HG03432 (cell line): ENCODE measurements at regions not wholly inside any gene's neighbourhood (a gene's known extent, or its start where the extent isn't known, plus 50 kb on each side); places are given as distances from the start of the nearest gene placed in this dataset.

Source experiments
- ATAC-seq: cut with Tn5 transposase; IDR thresholded peaks from one replicate; pipeline ENCODE4 v1.9.1; 2021; ENCODE audit warnings: mild to moderate bottlenecking, moderate library complexity; ENCODE audit not compliant: unreplicated experiment

- ATAC-seq, result no peak
Observed at GRCh38 chr5:115413651-115414050, 117.2 kb upstream of the CCDC112 start.

GRCh38 chr5:115409094-115409493 lies 112.6 kb upstream of the CCDC112 start:
- no peak for ATAC-seq

DNA sequence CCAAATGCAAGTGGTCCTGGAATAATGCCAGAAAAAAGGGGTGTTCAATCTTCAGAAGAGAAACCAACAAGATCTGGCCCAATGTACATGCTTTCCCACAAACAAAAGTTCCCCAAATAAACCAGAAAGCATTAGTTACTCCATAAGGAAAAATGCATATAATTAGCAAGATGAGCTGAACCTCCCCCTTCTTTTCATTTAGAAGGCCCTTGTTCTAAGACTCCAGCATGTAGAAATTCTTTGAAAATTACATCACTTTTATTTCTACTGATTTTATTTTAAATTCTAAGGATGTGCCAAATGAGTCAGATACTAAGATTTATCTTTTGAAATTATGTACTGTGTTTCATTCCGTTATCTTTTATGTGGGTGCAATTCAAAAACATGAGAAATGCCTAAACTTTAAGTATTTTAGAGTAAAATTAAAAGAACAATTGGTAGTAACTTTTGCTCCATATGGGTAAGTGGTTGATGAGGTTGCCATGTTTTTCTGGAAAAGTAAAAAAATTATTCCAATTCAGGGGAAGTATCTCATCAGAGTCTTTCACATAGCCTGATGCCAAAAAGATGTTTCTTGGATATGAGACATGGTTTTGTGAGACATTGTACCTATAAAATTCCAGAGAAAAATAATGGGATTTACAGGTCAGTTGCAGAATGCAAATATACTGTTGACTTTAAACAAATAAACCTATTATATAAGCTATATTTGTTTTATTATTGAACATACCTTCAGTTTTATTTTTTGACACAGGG lies 106.5 kb upstream of the CCDC112 start:
- ATAC-seq, result no peak

GRCh38 chr5:115402092-115402491 lies 105.6 kb upstream of the CCDC112 start:
- no peak for ATAC-seq

DNA sequence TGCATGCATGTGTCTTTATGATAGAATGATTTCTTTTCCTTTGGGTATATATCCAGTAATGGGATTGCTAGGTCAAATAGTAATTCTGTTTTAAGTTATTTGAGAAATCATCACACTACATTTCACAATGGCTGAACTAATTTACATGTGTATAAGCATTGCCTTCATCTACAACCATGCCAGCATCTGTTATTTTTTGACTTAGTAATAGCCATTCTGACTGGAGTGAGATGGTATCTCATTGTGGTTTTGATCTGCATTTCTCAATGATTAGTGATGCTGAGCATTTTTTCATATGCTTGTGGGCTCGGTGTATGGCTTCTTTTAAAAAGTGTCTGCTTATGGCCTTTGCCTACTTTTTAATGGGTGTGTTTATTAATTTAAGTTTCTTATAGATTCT lies 102.3 kb upstream of the CCDC112 start:
- no peak for ATAC-seq

GRCh38 chr5:115396688-115397087 lies 100.2 kb upstream of the CCDC112 start:
- no peak for ATAC-seq

DNA sequence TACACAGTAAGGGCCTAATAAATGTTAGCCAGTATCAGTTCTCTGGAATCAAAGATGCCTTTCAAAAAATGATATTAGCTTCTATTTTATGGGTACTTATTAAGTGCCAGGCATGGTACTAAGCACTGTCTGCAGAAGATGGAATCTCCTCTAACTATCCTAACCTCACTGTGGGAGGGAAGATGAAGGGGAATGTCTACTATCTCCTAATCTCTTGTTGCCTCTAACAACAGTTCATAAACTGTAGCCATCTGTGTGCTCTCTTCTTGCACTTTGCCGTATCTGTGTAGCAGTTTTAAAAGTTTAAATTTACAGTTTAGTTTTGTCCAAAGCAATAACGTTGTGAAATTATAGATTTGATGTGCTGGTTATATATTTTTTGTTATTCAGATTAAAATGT lies 99.6 kb upstream of the CCDC112 start:
- no peak for ATAC-seq

- no peak for ATAC-seq
Observed at GRCh38 chr5:115394531-115394930, 98.1 kb upstream of the CCDC112 start.

DNA sequence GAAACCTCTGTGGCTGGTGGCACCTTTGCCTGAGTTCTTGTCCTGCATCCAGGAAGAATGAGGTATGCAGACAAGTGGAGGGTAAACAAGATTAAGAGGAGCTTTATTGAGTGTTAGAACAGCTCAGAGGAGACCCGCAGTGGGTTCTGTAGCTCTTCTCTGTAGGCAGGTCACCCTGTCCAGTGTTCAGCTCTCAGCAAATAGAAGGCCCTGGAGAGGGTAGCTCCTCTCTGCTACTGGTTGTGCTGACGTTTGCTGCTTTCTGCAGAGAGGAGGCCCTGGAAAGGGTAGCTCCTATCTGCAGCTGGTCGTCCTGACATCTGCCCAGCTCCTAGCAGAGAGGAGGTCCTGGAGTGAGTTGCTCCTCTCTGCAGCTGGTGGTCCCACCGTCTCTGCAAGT lies 96.8 kb upstream of the CCDC112 start:
- no peak for ATAC-seq

DNA sequence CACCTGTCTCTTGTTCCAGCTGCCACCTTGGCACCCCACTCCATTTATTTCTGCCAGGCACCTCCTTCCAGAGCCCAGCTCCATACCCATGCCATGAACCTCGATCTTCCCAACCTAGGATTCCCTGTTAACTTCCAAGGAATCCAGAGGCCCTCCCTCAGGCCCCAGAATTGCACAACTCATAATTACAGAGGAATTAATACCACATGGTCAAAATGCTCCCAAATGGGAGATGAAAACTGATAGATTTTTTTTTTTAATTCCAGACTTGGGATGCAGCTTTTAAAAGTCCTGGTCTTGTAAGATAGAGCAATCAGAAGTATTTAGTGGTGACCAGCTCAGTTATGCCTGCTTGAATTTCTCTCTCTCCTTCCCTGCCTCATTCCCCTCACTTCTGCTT lies 96.2 kb upstream of the CCDC112 start:
- no peak for ATAC-seq

GRCh38 chr5:115391780-115392179 lies 95.3 kb upstream of the CCDC112 start:
- ATAC-seq, result no peak

DNA sequence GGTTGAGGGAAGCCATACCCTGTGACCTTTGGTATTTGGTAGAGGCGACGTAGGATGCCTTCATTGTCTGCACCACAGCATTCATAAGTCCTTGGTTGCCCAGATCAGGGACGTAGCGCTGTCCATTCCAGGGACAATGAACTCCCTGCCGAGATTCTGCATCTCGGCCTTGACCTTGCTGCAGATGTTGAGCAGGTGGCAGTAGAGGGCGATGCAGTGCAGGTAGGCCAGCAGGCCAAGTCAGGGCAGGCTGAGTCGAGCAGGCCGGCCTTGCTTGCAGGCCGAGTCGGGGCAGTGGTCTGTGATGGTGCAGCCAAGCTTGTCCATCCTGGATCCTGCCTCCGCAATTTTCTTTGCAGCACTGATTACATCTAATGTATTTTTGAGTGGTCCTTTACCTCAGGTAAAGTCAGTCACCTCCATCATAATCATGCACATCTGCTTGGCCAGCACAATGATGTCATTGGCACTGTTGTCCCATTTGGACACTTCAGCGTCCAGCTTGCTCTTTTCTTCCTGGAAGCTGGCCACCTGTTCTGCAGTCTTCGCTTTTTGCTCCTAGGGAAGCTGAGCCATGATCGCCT lies 93.4 kb upstream of the CCDC112 start:
- no peak for ATAC-seq

- ATAC-seq, result no peak
Observed at GRCh38 chr5:115389034-115389798, 92.8 kb upstream of the CCDC112 start.

- ATAC-seq, result no peak
Observed at GRCh38 chr5:115388240-115388639, 91.8 kb upstream of the CCDC112 start.

- no peak for ATAC-seq
Observed at GRCh38 chr5:115387816-115388215, 91.4 kb upstream of the CCDC112 start.

DNA sequence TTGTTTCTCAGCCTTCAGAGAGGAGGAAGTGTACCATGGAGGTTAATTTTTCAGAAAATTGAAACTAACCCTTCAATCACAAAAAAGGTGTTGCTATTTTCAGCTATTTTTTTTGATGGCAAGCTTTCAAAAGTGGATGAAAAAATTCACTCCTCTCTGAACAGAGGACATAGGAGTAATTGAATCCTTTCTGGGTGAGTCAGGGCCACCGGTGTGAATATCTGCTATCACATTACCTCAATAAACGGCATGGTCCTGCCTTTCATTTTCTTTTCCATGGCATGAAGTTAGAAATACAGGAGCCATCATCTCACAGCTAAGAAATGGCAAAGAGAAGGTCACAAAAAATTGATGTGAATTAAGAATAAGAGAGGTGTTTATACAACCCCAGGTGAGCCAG lies 90.2 kb upstream of the CCDC112 start:
- no peak for ATAC-seq

DNA sequence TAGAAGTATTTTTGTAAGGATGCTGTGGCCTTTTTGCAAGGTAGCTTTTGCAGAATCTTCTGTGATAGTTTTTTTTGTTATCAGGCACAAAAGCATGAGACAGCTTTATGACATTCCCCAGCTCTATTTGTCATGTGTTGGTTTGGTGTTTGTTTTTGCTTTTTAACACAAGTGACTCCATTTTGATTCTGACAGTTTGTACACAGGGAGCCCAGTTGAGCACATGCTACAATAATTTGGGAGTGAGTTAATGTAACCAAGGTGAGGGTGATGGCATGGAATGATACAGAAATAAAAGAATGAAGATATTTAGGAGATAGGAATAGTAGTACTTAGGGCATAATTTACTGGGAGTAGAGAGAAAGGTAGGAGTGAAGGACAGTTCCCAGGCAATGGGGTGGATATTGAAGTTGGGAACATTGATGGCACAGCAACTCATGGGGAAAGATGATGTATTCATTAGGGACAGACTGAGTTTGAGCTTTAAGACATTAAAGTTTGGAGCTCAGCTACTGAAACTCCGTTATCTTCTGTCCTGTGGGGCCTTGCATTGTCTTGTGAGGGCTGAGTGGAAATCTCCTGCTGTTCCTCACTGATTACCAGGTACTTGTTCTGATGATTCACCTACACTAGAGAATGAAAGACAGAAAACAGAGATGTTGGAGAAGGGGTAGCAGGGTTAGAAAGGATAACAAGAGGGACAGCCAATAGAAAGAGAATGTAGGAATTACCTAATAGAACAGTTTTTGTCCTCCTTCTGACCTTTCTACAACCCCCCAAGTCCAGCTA lies 88.3 kb upstream of the CCDC112 start:
- no peak for ATAC-seq

DNA sequence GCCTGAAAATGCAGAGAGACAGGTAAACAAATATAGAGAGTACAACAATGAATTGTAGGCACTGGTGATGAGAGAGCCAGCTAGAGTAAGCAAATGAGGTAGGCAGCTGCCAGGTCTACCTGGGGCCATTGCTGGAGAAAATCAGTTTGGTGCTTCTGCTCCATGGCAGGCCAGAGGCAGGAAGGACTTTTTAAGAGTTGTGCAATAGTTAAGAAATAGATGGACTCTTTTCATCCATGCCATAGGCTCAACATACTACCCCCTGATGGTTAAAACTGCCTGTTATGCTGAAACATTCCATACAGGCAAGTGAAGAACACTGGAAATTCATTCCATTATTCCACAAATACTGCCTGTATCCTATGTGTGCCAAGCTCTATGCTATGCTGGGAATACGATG lies 86.5 kb upstream of the CCDC112 start:
- no peak for ATAC-seq

- ATAC-seq, result no peak
Observed at GRCh38 chr5:115381911-115382662, 85.6 kb upstream of the CCDC112 start.

DNA sequence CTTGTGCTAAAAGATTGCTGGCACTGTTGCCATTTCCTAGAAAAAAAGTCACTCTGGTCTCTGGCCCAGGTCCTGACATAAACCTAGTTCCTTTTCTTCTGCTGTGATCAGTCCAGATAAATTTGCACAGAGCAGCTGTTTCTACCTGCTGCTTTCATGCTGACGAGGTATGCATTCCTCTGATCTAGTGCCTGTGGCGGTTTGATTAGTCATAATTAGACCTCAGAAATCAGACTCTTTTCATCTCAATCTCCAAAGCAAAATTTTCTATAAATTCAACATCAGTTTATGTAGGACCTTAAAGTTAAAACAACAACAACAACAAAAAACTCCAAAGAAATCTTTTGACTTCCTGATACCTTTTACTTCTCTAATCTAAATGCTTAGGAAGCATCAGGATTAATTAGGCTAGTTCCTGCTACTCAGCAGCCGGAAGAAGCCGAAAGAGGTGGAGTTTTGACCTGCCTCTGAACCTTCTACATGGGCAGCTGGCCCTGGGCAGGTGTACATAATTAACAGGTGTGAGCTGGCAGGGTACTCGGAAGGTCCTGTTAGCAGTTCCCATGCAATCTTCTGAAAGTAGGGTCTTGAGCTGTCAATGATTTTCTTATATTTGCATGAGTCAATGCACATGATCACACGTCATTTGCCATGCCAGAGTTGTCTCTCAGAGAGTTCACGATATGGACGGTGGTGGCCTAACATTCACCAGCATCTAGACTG lies 83.3 kb upstream of the CCDC112 start:
- ATAC-seq, result peak; percentile 65
